ENCODE measurements at regions not wholly inside any gene's neighbourhood (a gene's known extent, or its start where the extent isn't known, plus 50 kb on each side); places are given as distances from the start of the nearest gene placed in this dataset.
"Not testable (repeated sequence)": the region's sequence is repeated elsewhere in the genome, so short reads cannot be mapped to it uniquely, and the experiment has no call there.

- Histone ChIP-seq H3K9me3 (ENCODE audit: insufficient read depth, low read length, severe bottlenecking) (no peaks in the 10 kb centered on the region), H4K20me1 (ENCODE audit: insufficient read depth, low read length) (no peaks in the 10 kb centered on the region), H3K4me3 (ENCODE audit: low read depth in 1 of 2, low read length in 2 of 2) (no peak overlapping the region), H2AFZ (ENCODE audit: low read depth, low read length) (no peak overlapping the region), H3K4me2 (ENCODE audit: insufficient read depth, low read length) (no peak overlapping the region), H3K79me2 (ENCODE audit: insufficient read depth, low read length) (no peaks in the 10 kb centered on the region), H3K27ac (ENCODE audit: low read length) (no peak overlapping the region), H3K36me3 (ENCODE audit: insufficient read depth, low read length) (no peaks in the 10 kb centered on the region), H3K27me3 (ENCODE audit: insufficient read depth, low read length, poor library complexity) (no peaks in the 10 kb centered on the region), H3K9ac (ENCODE audit: low read depth, low read length) (no peak overlapping the region), H3K4me1 (ENCODE audit: insufficient read depth, low read length) (no peaks in the 10 kb centered on the region)
- DNase-seq (no peak), ATAC-seq (ENCODE audit: insufficient read depth, low read depth) (no peak)
- TF ChIP-seq CTCF (IDR thresholded peaks at IDR 0.05; ENCODE audit: borderline replicate concordance, extremely low read depth, low read length, poor library complexity, severe bottlenecking) (no peak), EZH2 (IDR thresholded peaks at IDR 0.05; ENCODE audit: borderline replicate concordance, low read depth, low read length, severe bottlenecking) (no peak)
Observed at GRCh38 chrX:45554736-45555135, 354.1 kb upstream of the DIPK2B start.

- H3K36me3 ChIP-seq (ENCODE audit: insufficient read depth, low read length), result no peaks in the 10 kb centered on the region
- H3K79me2 ChIP-seq (ENCODE audit: insufficient read depth, low read length), result no peaks in the 10 kb centered on the region
- DNase-seq (no peak), ATAC-seq (ENCODE audit: insufficient read depth, low read depth) (no peak)
- H3K4me2 ChIP-seq (ENCODE audit: insufficient read depth, low read length), result no peak overlapping the region
- no peak overlapping the region for H2AFZ ChIP-seq (ENCODE audit: low read depth, low read length)
- no peaks in the 10 kb centered on the region for H3K4me1 ChIP-seq (ENCODE audit: insufficient read depth, low read length)
- no peak overlapping the region for H3K4me3 ChIP-seq (ENCODE audit: low read depth in 1 of 2, low read length in 2 of 2)
- H4K20me1 ChIP-seq (ENCODE audit: insufficient read depth, low read length), result no peaks in the 10 kb centered on the region
- no peak overlapping the region for H3K27ac ChIP-seq (ENCODE audit: low read length)
- no peak overlapping the region for H3K9ac ChIP-seq (ENCODE audit: low read depth, low read length)
- TF ChIP-seq CTCF (IDR thresholded peaks at IDR 0.05; ENCODE audit: borderline replicate concordance, extremely low read depth, low read length, poor library complexity, severe bottlenecking), result no peak
- TF ChIP-seq EZH2 (IDR thresholded peaks at IDR 0.05; ENCODE audit: borderline replicate concordance, low read depth, low read length, severe bottlenecking), result no peak
- no peaks in the 10 kb centered on the region for H3K9me3 ChIP-seq (ENCODE audit: insufficient read depth, low read length, severe bottlenecking)
- H3K27me3 ChIP-seq (ENCODE audit: insufficient read depth, low read length, poor library complexity), result no peaks in the 10 kb centered on the region
Observed at GRCh38 chrX:45553417-45553816, 352.7 kb upstream of the DIPK2B start.

GRCh38 chrX:45546697-45547096, 346.0 kb upstream of the DIPK2B start:
- not testable (repeated sequence) for H3K9ac ChIP-seq (ENCODE audit: low read depth, low read length); H3K27me3 ChIP-seq (ENCODE audit: insufficient read depth, low read length, poor library complexity); H3K4me3 ChIP-seq (ENCODE audit: low read depth in 1 of 2, low read length in 2 of 2); ATAC-seq (ENCODE audit: insufficient read depth, low read depth); DNase-seq; H3K27ac ChIP-seq (ENCODE audit: low read length); H3K79me2 ChIP-seq (ENCODE audit: insufficient read depth, low read length); H3K36me3 ChIP-seq (ENCODE audit: insufficient read depth, low read length); H3K4me2 ChIP-seq (ENCODE audit: insufficient read depth, low read length); H4K20me1 ChIP-seq (ENCODE audit: insufficient read depth, low read length); H3K9me3 ChIP-seq (ENCODE audit: insufficient read depth, low read length, severe bottlenecking); H3K4me1 ChIP-seq (ENCODE audit: insufficient read depth, low read length); H2AFZ ChIP-seq (ENCODE audit: low read depth, low read length)

GRCh38 chrX:45540181-45540580, 339.5 kb upstream of the DIPK2B start:
- ATAC-seq (ENCODE audit: insufficient read depth, low read depth) (no peak), DNase-seq (no peak)
- Histone ChIP-seq H3K9ac (ENCODE audit: low read depth, low read length) (no peak overlapping the region), H2AFZ (ENCODE audit: low read depth, low read length) (no peak overlapping the region), H3K79me2 (ENCODE audit: insufficient read depth, low read length) (no peaks in the 10 kb centered on the region), H3K9me3 (ENCODE audit: insufficient read depth, low read length, severe bottlenecking) (no peaks in the 10 kb centered on the region), H3K27me3 (ENCODE audit: insufficient read depth, low read length, poor library complexity) (no peaks in the 10 kb centered on the region), H4K20me1 (ENCODE audit: insufficient read depth, low read length) (no peaks in the 10 kb centered on the region), H3K4me2 (ENCODE audit: insufficient read depth, low read length) (no peak overlapping the region), H3K4me3 (ENCODE audit: low read depth in 1 of 2, low read length in 2 of 2) (no peak overlapping the region), H3K36me3 (ENCODE audit: insufficient read depth, low read length) (no peaks in the 10 kb centered on the region), H3K27ac (ENCODE audit: low read length) (no peak overlapping the region), H3K4me1 (ENCODE audit: insufficient read depth, low read length) (no peaks in the 10 kb centered on the region)
- no peak for TF ChIP-seq CTCF (IDR thresholded peaks at IDR 0.05; ENCODE audit: borderline replicate concordance, extremely low read depth, low read length, poor library complexity, severe bottlenecking)
